Transverse colon (tissue), 4 donors: ENCODE measurements at regions not wholly inside any gene's neighbourhood (a gene's known extent, or its start where the extent isn't known, plus 50 kb on each side); places are given as distances from the start of the nearest gene placed in this dataset.
"Not testable (repeated sequence)": the region's sequence is repeated elsewhere in the genome, so short reads cannot be mapped to it uniquely, and the experiment has no call there.

Experiments
- DNase-seq: peaks from one replicate; pipeline ENCODE4 v3.0.0-alpha.2; 2019
- H3K27ac ChIP-seq, 4 donors: fragments of 200-600 bp; sonication (generic); 2 replicates each; pipeline ENCODE4 v1.5.1; 2016 to 2018; ENCODE audit warnings: inconsistent platforms in 4 of 4
- H3K27me3 ChIP-seq: fragments of 200-600 bp; sonication (generic); 2 replicates; pipeline ENCODE4 v1.5.1; 2017; ENCODE audit warnings: inconsistent platforms
- H3K36me3 ChIP-seq, 4 donors: fragments of 200-600 bp; sonication (generic); 2 replicates each; pipeline ENCODE4 v1.5.1; 2017 to 2019; ENCODE audit warnings: inconsistent platforms in 4 of 4
- H3K4me1 ChIP-seq, 4 donors: fragments of 200-600 bp; sonication (generic); 2 replicates each; pipeline ENCODE4 v1.5.1; 2017 to 2020; ENCODE audit warnings: inconsistent platforms in 4 of 4
- H3K4me3 ChIP-seq, 4 donors: fragments of 200-600 bp; sonication (generic); 1 replicate in 1 of 4; 2 replicates in 3 of 4; pipeline versions ENCODE4 v1.5.1 to v1.6.1; 2017 to 2019; ENCODE audit warnings: inconsistent platforms in 4 of 4
- H3K9me3 ChIP-seq, 2 donors: fragments of 200-600 bp; sonication (generic); 2 replicates each; pipeline ENCODE4 v1.5.1; 2017 to 2019; ENCODE audit warnings: inconsistent platforms in 2 of 2
- CTCF ChIP-seq, 5 experiments: fragments of 200-600 bp in 3 of 5; fragments of 450-650 bp in 2 of 5; sonication (generic) in 3 of 5; IDR thresholded peaks; 1 replicate in 2 of 5; 2 replicates in 3 of 5; pipeline ENCODE4 v1.5.1; 2016 to 2017; ENCODE audit warnings: antibody characterized with exemption in 5 of 5, inconsistent platforms in 3 of 5, mild to moderate bottlenecking in 2 of 5, moderate library complexity in 1 of 5
- EP300 ChIP-seq: sonication (generic); formaldehyde crosslinking; IDR thresholded peaks from one replicate; pipeline ENCODE4 v1.6.1; 2017; ENCODE audit warnings: antibody characterized with exemption, low read depth
- POLR2A ChIP-seq: fragments of 450-650 bp; IDR thresholded peaks from one replicate; pipeline ENCODE4 v1.6.1; 2016; ENCODE audit warnings: antibody characterized with exemption, mild to moderate bottlenecking, moderate library complexity
- POLR2AphosphoS5 ChIP-seq, 3 donors: sonication (generic); formaldehyde crosslinking; IDR thresholded peaks; one replicate each; pipeline ENCODE4 v1.6.1; 2016; ENCODE audit warnings: antibody characterized with exemption in 3 of 3
- WGBS, 2 donors: methylation state at CpG; one replicate each; pipeline ENCODE4 v1.1.5; 2018; ENCODE audit warnings: low coverage in 1 of 2; 5-methylcytosine and 5-hydroxymethylcytosine counted together
- in situ Hi-C, 4 donors: fragments of 200-750 bp; cut with MboI; loops; one replicate each; pipeline versions ENCODE4 v1.15.0 to v1.15.1; 2017; ENCODE audit warnings: low sequenced_read_pairs in 3 of 4, low pct_ligation_motif_present in 1 of 4, low pct_unique_long_range_greater_than_20kb in 1 of 4
- intact Hi-C: fragments of 100-400 bp; cut with DNase I; formaldehyde crosslinking; loops from one replicate; pipeline ENCODE4 v1.15.1; 2023; ENCODE audit warnings: low total_unique reads

- WGBS, 2 donors: 57 to 63% methylated on average over 2 of the region's 2 CpGs
- no peak for TF ChIP-seq POLR2AphosphoS5 (IDR thresholded peaks at IDR 0.05)
- no peak for TF ChIP-seq POLR2A
- TF ChIP-seq CTCF (IDR thresholded peaks at IDR 0.05): no peak
- TF ChIP-seq EP300: no peak
- H3K27me3 ChIP-seq: no peaks in the 10 kb centered on the region
- H3K36me3 ChIP-seq: no peaks in the 10 kb centered on the region
- H3K9me3 ChIP-seq: no peaks in the 10 kb centered on the region
- DNase-seq: no peak
- H3K4me3 ChIP-seq: no peak overlapping the region
- in situ Hi-C loops (no loop called here), intact Hi-C loops (no loop called here)
- H3K4me1 ChIP-seq: peaks cover 0 to 15% (median 3%) of the 10 kb centered on the region in 4 donors
- peak overlapping the region in 2 of 4 donors; percentile 9 to 64 for H3K27ac ChIP-seq
Observed at GRCh38 chr4:158122501-158122900, 50.3 kb downstream of the GASK1B start.

- H3K27ac ChIP-seq: peak overlapping the region; percentile 51 to 76 (median 63)
- no peaks in the 10 kb centered on the region for H3K9me3 ChIP-seq
- WGBS, 2 donors: 43 to 49% methylated on average over 1 to 3 of the region's 3 CpGs
- H3K4me3 ChIP-seq: no peak overlapping the region
- in situ Hi-C loops (no loop called here), intact Hi-C loops (no loop called here)
- no peaks in the 10 kb centered on the region for H3K27me3 ChIP-seq
- H3K4me1 ChIP-seq: peaks cover 0 to 15% (median 3%) of the 10 kb centered on the region in 4 donors
- TF ChIP-seq POLR2A (no peak), CTCF (IDR thresholded peaks at IDR 0.05) (no peak), POLR2AphosphoS5 (IDR thresholded peaks at IDR 0.05) (peak in 2 of 3 donors; percentile 57 to 79), EP300 (no peak)
- DNase-seq: no peak
- H3K36me3 ChIP-seq: no peaks in the 10 kb centered on the region
Observed at GRCh38 chr4:158121161-158121579, 51.7 kb downstream of the GASK1B start.

GRCh38 chr4:158120645-158121151 lies 52.1 kb downstream of the GASK1B start:
- H3K4me1 ChIP-seq: peaks cover 0 to 15% (median 3%) of the 10 kb centered on the region in 4 donors
- H3K27me3 ChIP-seq, H3K36me3 ChIP-seq, in situ Hi-C loops, H3K9me3 ChIP-seq, H3K4me3 ChIP-seq, intact Hi-C loops: not testable (repeated sequence)
- DNase-seq: peak; percentile 20
- peak overlapping the region; percentile 51 to 76 (median 63) for H3K27ac ChIP-seq
- TF ChIP-seq POLR2AphosphoS5 (IDR thresholded peaks at IDR 0.05): peak in 2 of 3 donors; percentile 18 to 48
- 61 to 71% methylated on average over 6 of the region's 6 CpGs for whole genome bisulfite sequencing, 2 donors

GRCh38 chr4:158112611-158113010 lies 60.2 kb downstream of the GASK1B start:
- DNase-seq: no peak
- Histone ChIP-seq H3K36me3 (no peaks in the 10 kb centered on the region), H3K27me3 (no peaks in the 10 kb centered on the region), H3K27ac (no peak overlapping the region), H3K4me3 (no peak overlapping the region), H3K4me1 (no peaks in the 10 kb centered on the region), H3K9me3 (no peaks in the 10 kb centered on the region)
- TF ChIP-seq EP300: no peak
- TF ChIP-seq POLR2A: no peak
- TF ChIP-seq POLR2AphosphoS5 (IDR thresholded peaks at IDR 0.05): no peak
- no peak for TF ChIP-seq CTCF (IDR thresholded peaks at IDR 0.05)
- intact Hi-C loops: no loop called here
- in situ Hi-C loops: no loop called here

- WGBS, 2 donors: 82 to 90% methylated on average over 2 of the region's 2 CpGs
- no peaks in the 10 kb centered on the region for H3K27me3 ChIP-seq
- no peak for DNase-seq
- TF ChIP-seq CTCF (IDR thresholded peaks at IDR 0.05): no peak
- no peak for TF ChIP-seq EP300
- no peak for TF ChIP-seq POLR2AphosphoS5 (IDR thresholded peaks at IDR 0.05)
- no peak for TF ChIP-seq POLR2A
- in situ Hi-C loops (no loop called here), intact Hi-C loops (no loop called here)
- H3K36me3 ChIP-seq: no peaks in the 10 kb centered on the region
- H3K27ac ChIP-seq: no peak overlapping the region
- no peaks in the 10 kb centered on the region for H3K9me3 ChIP-seq
- H3K4me1 ChIP-seq: no peaks in the 10 kb centered on the region
- no peak overlapping the region for H3K4me3 ChIP-seq
Observed at GRCh38 chr4:158111241-158111640, 61.6 kb downstream of the GASK1B start.
